PC-3 (cell line): ENCODE measurements at regions not wholly inside any gene's neighbourhood (a gene's known extent, or its start where the extent isn't known, plus 50 kb on each side); places are given as distances from the start of the nearest gene placed in this dataset.

Source experiments
- EZH2 ChIP-seq: fragments of 300-600 bp; sonication (generic); IDR thresholded peaks from one replicate; pipeline ENCODE4 v1.6.1; 2017; ENCODE audit warnings: antibody characterized with exemption, mild to moderate bottlenecking, low read length; ENCODE audit not compliant: unreplicated experiment
- TF ChIP-seq, protein P1 (sequence below): fragments of 300-600 bp; sonication (generic); conservative IDR thresholded peaks from 2 replicates; pipeline ENCODE4 v1.5.1; 2017; ENCODE audit warnings: antibody characterized with exemption, low read depth, mild to moderate bottlenecking, low read length

DNA sequence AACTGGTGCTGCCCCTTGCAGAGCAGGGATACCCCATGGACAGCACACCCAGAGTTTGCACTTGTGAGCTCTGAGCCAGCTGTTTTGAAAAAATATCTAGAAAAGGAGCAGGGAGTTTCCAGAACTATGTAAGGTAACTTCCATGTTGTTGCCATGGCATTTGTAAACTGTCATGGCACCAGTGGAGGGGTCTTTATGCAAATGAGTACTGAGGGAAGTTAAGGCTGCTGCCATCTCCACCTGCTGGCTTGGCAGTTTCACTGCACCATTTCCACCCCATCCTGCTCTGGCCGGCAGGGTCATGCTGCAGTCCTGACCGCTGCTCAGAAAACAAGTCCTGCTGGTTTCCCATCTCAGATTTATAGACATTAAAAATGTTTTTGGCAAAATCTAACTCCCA lies 52.3 kb upstream of the SNTG2 start:
- TF ChIP-seq, protein P1, sequence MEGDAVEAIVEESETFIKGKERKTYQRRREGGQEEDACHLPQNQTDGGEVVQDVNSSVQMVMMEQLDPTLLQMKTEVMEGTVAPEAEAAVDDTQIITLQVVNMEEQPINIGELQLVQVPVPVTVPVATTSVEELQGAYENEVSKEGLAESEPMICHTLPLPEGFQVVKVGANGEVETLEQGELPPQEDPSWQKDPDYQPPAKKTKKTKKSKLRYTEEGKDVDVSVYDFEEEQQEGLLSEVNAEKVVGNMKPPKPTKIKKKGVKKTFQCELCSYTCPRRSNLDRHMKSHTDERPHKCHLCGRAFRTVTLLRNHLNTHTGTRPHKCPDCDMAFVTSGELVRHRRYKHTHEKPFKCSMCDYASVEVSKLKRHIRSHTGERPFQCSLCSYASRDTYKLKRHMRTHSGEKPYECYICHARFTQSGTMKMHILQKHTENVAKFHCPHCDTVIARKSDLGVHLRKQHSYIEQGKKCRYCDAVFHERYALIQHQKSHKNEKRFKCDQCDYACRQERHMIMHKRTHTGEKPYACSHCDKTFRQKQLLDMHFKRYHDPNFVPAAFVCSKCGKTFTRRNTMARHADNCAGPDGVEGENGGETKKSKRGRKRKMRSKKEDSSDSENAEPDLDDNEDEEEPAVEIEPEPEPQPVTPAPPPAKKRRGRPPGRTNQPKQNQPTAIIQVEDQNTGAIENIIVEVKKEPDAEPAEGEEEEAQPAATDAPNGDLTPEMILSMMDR, result peak; percentile 52
- no peak for TF ChIP-seq EZH2
